Tibial nerve (tissue), 4 donors: ENCODE measurements at regions not wholly inside any gene's neighbourhood (a gene's known extent, or its start where the extent isn't known, plus 50 kb on each side); places are given as distances from the start of the nearest gene placed in this dataset.

Experiments
- DNase-seq, 2 donors: peaks; one replicate each; pipeline ENCODE4 v3.0.0-alpha.2; 2019; ENCODE audit warnings: low spot score in 2 of 2
- H3K27ac ChIP-seq, 4 donors: fragments of 200-600 bp; sonication (generic) in 3 of 4; one replicate each; pipeline ENCODE4 v1.5.1; 2017 to 2019; ENCODE audit warnings: mild to moderate bottlenecking in 1 of 4
- H3K27me3 ChIP-seq, 2 donors: fragments of 200-600 bp; sonication (generic) in 1 of 2; one replicate each; pipeline versions ENCODE4 v1.5.1 to v1.6.0; 2017 to 2019
- H3K36me3 ChIP-seq, 3 donors: fragments of 200-600 bp; sonication (generic); one replicate each; pipeline ENCODE4 v1.5.1; 2018 to 2019
- H3K4me1 ChIP-seq, 4 donors: fragments of 200-600 bp; sonication (generic) in 3 of 4; one replicate each; pipeline ENCODE4 v1.5.1; 2017 to 2019
- H3K4me3 ChIP-seq, 4 donors: fragments of 200-600 bp; sonication (generic) in 3 of 4; one replicate each; pipeline ENCODE4 v1.5.1; 2017 to 2019; ENCODE audit warnings: mild to moderate bottlenecking in 1 of 4, moderate library complexity in 1 of 4
- H3K9me3 ChIP-seq, 4 donors: fragments of 200-600 bp; sonication (generic) in 3 of 4; one replicate each; pipeline ENCODE4 v1.5.1; 2017 to 2019
- EP300 ChIP-seq, 2 donors: sonication (generic); formaldehyde crosslinking; IDR thresholded peaks; one replicate each; pipeline ENCODE4 v1.6.1; 2017; ENCODE audit warnings: antibody characterized with exemption in 2 of 2, mild to moderate bottlenecking in 1 of 2
- POLR2A ChIP-seq, 2 donors: fragments of 450-650 bp; IDR thresholded peaks; one replicate each; pipeline ENCODE4 v1.6.1; 2017; ENCODE audit warnings: antibody characterized with exemption in 2 of 2, mild to moderate bottlenecking in 2 of 2, moderate library complexity in 2 of 2
- WGBS, 2 donors: methylation state at CpG; one replicate each; pipeline ENCODE4 v1.1.5; 2018; 5-methylcytosine and 5-hydroxymethylcytosine counted together
- TF ChIP-seq, protein P1 (sequence below), 5 experiments: fragments of 200-600 bp in 3 of 5; fragments of 450-650 bp in 2 of 5; sonication (generic) in 3 of 5; IDR thresholded peaks; one replicate each; pipeline ENCODE4 v1.5.1; 2016 to 2019; ENCODE audit warnings: antibody characterized with exemption in 5 of 5, mild to moderate bottlenecking in 3 of 5, moderate library complexity in 2 of 5

DNA sequence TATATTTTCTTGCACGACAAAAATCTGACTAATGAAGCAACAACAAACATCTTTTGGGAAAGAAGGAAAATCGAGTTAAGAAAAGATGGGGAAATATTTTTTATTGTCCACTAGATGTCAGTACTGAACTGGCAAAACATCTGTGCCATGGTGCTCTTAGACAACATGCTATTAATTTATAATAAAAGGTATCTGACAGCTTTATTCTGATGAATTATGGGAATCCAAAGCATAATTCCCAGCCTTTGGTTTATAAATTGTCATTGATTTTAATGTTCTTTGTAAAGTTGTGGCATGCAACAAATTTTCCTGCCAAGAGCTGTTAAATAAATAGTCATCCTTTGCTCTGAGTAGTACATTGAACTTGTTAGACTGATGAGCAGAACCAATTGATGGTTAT is 231.2 kb downstream of the ETNK1 start:
- Histone ChIP-seq H3K36me3 (no peaks in the 10 kb centered on the region), H3K4me3 (no peak overlapping the region), H3K27me3 (no peaks in the 10 kb centered on the region), H3K4me1 (peaks cover 0 to 4% (median 0%) of the 10 kb centered on the region in 4 donors), H3K9me3 (no peaks in the 10 kb centered on the region), H3K27ac (no peak overlapping the region)
- no peak for DNase-seq
- WGBS, 2 donors: 2% methylated on average over 2 of the region's 2 CpGs
- TF ChIP-seq POLR2A (IDR thresholded peaks at IDR 0.05) (no peak), EP300 (IDR thresholded peaks at IDR 0.05) (no peak)
- TF ChIP-seq, protein P1, sequence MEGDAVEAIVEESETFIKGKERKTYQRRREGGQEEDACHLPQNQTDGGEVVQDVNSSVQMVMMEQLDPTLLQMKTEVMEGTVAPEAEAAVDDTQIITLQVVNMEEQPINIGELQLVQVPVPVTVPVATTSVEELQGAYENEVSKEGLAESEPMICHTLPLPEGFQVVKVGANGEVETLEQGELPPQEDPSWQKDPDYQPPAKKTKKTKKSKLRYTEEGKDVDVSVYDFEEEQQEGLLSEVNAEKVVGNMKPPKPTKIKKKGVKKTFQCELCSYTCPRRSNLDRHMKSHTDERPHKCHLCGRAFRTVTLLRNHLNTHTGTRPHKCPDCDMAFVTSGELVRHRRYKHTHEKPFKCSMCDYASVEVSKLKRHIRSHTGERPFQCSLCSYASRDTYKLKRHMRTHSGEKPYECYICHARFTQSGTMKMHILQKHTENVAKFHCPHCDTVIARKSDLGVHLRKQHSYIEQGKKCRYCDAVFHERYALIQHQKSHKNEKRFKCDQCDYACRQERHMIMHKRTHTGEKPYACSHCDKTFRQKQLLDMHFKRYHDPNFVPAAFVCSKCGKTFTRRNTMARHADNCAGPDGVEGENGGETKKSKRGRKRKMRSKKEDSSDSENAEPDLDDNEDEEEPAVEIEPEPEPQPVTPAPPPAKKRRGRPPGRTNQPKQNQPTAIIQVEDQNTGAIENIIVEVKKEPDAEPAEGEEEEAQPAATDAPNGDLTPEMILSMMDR (IDR thresholded peaks at IDR 0.05): peak; percentile 40 to 63 (median 48)

DNA sequence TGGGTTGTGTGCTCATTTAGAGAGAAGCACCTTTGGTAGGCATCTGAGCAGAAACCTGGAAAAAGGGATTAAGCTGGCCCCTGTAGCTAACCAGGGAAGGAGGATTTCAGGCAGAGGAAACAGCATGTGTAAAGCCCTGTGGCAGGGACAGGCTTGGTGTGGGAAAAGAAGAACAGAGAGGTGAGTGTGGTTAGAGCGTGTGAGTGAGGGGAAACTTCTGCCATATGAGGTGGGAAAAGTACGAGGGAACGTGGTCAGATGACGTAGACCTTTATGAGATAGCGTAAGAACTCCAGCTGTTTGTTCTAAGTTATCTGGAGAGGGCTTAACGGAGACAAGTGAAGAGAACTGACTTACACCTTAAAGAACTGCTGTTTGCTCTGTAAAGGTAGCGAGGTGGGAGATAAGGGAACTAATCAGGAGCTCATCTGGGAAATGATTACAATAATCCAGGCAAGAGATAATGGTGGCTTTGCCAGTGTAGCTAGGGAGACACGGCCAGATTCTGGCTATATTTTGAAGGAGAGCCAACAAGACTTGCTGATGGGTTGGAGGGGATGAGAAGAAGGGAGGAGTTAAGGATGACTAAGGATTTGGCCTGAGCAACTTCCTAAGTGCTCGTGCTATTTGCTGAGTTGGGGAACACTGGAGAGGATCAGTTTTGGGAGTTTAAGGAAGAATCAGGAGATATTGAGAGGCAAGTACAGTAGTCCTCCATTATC is 234.0 kb downstream of the ETNK1 start:
- H3K4me3 ChIP-seq: no peak overlapping the region
- no peak overlapping the region for H3K27ac ChIP-seq
- no peak for DNase-seq
- no peaks in the 10 kb centered on the region for H3K27me3 ChIP-seq
- no peak for TF ChIP-seq POLR2A (IDR thresholded peaks at IDR 0.05)
- TF ChIP-seq, protein P1 (IDR thresholded peaks at IDR 0.05): no peak
- TF ChIP-seq EP300 (IDR thresholded peaks at IDR 0.05): no peak
- H3K9me3 ChIP-seq: no peaks in the 10 kb centered on the region
- peaks cover 0 to 4% (median 0%) of the 10 kb centered on the region in 4 donors for H3K4me1 ChIP-seq
- no peaks in the 10 kb centered on the region for H3K36me3 ChIP-seq
- 70 to 76% methylated on average over 9 of the region's 9 CpGs for WGBS, 2 donors

DNA sequence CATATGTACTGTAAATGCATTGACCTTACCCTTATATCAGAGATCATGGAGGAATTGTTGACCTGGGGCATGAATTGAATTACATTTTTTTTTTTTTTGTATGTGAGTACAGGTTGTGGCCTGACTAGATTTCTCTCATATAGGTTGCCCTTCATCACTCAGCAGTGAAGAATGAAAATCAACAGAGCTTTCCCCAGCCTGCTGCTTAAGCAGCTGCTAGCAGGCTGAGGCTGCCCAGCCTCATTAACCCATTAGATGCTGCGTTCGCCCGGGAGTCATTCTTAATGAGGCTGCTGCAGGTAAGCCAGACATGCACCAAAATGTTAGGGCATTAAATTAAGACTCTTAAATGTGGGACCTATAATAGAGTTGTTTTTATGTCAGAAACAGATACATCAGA is 236.0 kb downstream of the ETNK1 start:
- Histone ChIP-seq H3K36me3 (no peaks in the 10 kb centered on the region), H3K27me3 (no peaks in the 10 kb centered on the region), H3K4me3 (no peak overlapping the region), H3K27ac (no peak overlapping the region), H3K4me1 (peaks cover 0 to 2% (median 0%) of the 10 kb centered on the region in 4 donors), H3K9me3 (no peaks in the 10 kb centered on the region)
- no peak for DNase-seq
- TF ChIP-seq, protein P1 (IDR thresholded peaks at IDR 0.05): no peak
- TF ChIP-seq POLR2A (IDR thresholded peaks at IDR 0.05) (no peak), EP300 (IDR thresholded peaks at IDR 0.05) (no peak)
- WGBS, 2 donors: 50 to 57% methylated on average over 3 of the region's 3 CpGs

DNA sequence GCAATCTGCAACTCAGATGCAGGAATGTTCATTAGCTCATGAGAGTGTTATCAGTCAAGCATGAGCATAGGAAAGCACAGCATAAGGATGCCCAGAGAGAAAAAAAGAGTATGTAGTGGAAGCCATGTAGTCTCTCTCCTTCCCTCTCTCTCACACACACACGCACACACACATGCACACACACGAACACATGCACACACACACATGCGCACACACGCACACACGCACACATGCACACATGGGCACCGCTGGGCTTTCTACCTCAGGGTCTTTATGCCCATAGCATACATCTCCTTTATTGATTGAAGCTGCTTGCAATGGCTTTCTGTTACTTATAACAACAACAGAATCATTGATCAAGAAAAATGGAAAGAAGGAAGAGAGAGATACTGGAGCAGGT is 240.9 kb downstream of the ETNK1 start:
- Histone ChIP-seq H3K4me3 (no peak overlapping the region), H3K9me3 (no peaks in the 10 kb centered on the region), H3K36me3 (no peaks in the 10 kb centered on the region), H3K27ac (no peak overlapping the region), H3K4me1 (no peaks in the 10 kb centered on the region), H3K27me3 (no peaks in the 10 kb centered on the region)
- WGBS, 2 donors: 85 to 98% methylated on average over 6 of the region's 6 CpGs
- no peak for DNase-seq
- no peak for TF ChIP-seq EP300 (IDR thresholded peaks at IDR 0.05)

DNA sequence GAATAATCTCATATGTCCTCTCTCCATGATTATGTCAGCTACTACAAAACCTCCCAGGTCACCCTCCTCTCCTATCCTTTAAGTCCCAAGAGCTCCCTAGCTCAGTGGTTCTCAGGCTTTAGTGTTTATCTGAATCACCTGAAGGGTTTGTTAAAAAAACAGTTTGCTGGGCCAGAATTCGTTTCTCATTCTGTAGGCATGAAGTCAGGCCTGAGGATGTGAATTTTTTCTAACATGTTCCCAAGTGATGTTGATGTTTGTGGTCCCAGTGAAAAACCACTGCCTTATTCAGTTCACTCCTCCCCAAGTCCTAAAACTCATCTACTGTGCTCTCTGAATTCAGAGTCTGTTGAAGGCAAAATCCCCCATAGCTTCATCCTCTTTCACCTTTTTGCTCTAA is 241.4 kb downstream of the ETNK1 start:
- Histone ChIP-seq H3K36me3 (no peaks in the 10 kb centered on the region), H3K27me3 (no peaks in the 10 kb centered on the region), H3K27ac (no peak overlapping the region), H3K4me3 (no peak overlapping the region), H3K4me1 (no peaks in the 10 kb centered on the region), H3K9me3 (no peaks in the 10 kb centered on the region)
- TF ChIP-seq, protein P1 (IDR thresholded peaks at IDR 0.05): no peak
- TF ChIP-seq EP300 (IDR thresholded peaks at IDR 0.05): no peak
- TF ChIP-seq POLR2A (IDR thresholded peaks at IDR 0.05): no peak
- WGBS, 2 donors: 55 to 75% methylated on average over 1 of the region's 1 CpG
- no peak for DNase-seq
